GM19372 (cell line): ENCODE measurements at regions not wholly inside any gene's neighbourhood (a gene's known extent, or its start where the extent isn't known, plus 50 kb on each side); places are given as distances from the start of the nearest gene placed in this dataset.
"Not testable (repeated sequence)": the region's sequence is repeated elsewhere in the genome, so short reads cannot be mapped to it uniquely, and the experiment has no call there.

Source experiments
- ATAC-seq: cut with Tn5 transposase; IDR thresholded peaks from one replicate; pipeline ENCODE4 v1.9.1; 2021; ENCODE audit warnings: mild to moderate bottlenecking, low read depth, moderate library complexity; ENCODE audit not compliant: unreplicated experiment

DNA sequence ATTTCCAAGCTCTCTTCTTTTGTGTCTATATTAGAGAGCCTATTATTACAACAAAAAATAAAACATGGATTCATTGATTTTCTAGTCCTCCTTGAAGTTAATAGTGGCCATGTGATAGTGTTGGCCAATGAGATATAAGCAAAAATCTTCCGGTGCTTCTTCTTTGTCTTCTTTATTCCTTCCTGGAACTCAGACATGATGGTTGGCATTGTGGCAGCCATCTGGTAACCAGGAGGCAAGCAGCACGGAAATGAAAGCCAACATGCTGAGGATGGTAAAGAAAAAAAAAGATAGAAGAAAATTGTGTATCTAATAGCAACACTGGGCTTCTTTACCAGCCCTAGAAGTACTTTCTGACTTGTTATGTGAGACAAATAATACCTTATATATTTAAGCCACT lies 50.8 kb upstream of the SEL1L start:
- no peak for ATAC-seq

DNA sequence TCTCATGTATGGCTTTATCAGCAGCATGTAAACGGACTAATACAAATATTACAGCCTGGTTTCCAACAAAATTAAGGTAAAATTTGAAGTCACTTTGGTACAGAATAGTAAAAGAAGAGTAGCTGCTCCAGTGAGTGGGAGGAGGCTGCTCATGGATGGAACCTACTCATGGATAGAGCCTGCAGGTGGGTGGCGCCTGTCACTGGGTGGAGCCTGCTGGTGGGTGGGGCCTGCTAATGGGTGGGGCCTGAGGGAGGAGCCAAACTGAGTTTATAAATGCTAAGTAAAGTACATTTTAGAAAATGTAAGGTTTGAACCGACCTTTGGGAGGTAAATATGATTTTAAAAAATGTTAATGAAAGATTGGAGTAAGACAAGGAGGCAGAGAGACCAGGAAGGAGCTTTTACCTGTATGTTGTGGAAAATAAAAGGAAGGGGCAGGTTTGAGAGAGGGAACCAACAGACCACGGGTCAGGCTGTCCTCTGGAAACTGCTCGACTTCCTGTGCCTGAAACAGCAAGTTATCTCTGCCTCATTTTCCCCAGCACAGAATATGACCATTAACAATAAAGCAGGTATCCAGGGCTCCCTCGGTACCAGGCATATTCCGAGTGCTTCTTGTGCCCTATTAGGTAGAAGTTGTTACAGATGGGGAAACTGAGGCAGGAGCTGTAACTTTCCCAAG lies 55.9 kb upstream of the SEL1L start:
- no peak for ATAC-seq

DNA sequence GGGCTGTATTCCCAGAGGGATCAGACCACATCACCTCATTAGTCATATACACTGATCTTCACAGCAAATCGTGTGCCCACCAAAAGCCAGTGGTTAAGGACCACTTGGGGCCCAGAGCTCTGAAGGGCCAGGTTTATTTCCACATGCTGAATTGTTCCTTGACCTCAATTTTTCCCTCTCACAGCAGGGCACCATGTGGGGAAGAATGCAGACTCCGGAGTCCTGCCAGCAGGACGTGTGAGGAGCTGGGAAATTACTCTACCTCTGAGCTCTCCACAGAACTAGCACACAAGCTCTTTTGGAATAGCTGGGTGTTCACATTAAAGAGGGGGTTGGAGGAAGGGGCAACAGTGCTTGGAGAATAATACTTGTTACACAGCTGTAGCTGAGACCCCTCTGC lies 57.6 kb upstream of the SEL1L start:
- no peak for ATAC-seq

DNA sequence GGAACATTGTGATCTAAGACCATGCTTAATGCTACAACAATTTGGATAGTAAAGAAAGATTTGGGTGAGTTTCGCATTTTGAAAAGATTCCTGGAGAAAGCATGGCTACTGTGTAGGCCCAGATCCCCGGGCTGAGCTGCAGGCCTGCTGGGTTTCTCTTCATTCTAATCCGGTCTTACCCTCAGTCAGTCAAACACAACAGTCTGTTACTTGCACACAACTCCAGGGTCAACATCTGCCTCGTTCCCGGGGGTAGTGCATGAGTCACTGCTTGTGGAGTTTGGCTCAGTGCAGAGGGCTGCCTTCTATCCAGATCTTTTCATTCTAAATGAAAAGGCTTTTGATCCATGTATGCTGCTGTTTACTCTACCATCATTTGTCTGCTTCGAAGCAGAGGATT lies 60.4 kb upstream of the SEL1L start:
- ATAC-seq = no peak

DNA sequence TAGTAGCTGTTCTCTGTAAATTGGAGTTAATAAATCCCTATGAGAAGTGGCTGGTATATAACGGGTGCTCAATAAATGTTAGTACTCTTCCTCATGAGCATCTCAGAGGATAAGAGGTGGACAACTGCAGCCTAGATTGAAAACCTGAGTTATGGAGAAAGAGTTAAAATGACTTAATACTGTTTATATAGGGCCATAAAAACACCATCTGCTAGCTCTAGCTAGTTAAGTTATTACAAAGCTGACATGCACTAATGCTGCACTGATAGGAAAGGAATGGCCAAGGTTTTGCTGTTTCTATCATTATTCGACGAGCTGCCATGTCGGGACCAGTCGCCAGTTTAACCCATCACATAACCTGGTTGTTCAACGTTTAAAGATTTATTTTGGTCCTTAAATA lies 72.0 kb upstream of the SEL1L start:
- no peak for ATAC-seq

DNA sequence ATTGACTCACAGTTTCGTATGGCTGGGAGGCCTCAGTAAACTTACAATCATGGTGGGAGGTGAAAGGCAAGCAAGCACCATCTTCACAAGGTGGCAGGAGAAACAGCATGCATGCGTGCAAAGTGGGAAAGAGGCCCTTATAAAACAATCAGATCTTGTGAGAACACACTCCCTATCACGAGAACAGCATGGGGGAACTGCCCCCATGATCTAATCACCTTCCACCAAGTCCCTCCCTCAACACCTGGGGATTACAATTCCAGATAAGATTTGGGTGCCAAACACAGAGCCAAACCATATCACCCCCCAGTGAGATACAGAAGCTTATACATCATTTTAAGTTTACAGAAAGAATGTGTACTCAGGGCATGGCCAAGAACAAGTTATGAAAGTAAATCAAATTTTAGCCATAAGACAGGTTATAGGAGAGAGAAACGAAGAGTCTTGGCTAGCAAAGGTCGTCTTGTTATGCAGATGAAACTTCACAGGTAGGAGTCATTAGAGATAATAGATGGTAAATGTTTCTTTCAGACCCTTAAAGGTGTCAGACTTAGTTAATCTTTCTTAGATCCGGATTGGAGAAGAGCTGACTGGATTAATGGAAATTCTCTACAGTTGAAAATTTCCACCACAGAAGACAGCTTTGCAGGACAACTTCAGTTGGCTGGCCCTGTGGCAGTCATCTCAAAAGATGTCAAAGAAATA lies 79.8 kb upstream of the SEL1L start:
- no peak for ATAC-seq

DNA sequence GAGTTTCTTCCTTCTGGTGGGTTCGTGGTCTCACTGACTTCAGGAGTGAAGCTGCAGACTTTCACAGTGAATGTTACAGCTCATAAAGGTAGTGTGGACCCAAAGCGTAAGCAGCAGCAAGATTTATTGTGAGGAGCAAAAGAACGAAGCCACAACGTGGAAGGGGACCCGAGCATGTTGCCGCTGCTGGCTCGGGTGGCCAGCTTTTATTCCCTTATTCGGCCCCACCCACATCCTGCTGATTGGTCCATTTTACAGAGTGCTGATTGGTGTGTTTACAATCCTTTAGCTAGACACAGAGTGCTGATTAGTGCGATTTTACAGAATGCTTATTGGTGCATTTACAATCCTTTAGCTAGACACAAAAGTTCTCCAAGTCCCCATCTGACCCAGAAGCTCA lies 80.6 kb upstream of the SEL1L start:
- not testable (repeated sequence) for ATAC-seq

DNA sequence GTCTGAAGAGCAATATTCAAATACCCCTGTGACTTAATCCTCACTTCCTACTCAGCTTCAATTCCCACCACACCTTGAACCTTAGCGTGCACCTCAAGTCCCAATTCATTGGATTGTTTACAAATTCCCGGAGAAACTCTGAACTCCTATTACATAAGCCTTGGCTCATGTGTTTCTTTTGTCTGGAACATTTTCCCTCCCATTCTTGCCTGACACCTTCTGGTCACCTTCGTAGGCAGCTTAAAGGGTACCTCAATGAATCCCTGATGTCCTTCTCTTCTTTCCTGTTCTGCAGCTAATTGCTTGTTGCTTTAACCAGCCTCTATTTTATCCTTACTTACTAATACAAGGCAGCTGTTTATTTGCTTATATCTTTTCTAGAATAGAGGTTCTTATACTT lies 85.0 kb upstream of the SEL1L start:
- no peak for ATAC-seq

DNA sequence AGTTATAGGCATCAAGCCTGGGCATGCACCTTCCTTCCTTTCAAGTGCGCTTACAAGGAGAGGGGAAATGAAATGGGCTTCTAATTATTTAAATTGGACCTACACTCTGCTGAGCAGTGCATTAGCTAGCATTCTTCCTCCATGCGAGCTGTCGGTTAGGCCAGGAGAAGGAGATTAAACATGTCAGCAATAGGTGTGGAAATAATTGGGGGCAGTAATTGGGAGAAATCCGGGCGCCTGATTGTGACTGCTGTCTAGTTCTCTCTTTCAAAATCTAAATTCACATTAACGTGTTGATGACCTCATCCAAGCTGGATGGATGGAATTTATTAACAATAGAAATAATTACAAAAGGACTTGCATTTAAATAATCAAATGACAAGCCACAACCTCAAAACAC lies 86.2 kb upstream of the SEL1L start:
- ATAC-seq = no peak

DNA sequence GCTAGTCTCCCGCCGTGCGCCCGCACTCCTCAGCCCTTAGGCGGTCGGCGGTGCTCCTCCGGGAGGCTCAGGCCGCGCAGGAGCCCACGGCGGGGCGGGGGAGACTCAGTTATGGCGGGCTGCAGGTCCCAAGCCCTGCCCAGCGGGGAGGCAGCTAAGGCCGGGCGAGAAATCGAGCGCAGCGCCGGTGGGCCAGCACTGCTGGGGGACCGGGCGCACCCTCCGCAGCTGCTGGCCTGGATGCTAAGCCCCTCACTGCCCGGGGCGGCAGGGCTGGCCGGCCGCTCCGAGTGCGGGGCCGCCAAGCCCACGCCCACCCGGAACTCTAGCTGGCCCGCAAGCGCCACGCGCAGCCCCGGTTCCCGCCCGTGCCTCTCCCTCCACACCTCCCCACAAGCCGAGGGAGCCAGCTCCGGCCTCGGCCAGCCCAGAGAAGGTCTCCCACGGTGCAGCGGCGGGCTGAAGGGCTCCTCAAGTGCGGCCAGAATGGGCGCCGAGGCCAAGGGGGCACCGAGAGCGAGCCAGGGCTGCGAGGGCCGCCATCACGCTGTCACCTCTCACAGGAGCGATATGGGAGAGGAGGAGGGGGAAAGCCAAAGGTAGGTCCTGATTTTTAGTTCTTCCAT lies 90.2 kb upstream of the SEL1L start:
- not testable (repeated sequence) for ATAC-seq

DNA sequence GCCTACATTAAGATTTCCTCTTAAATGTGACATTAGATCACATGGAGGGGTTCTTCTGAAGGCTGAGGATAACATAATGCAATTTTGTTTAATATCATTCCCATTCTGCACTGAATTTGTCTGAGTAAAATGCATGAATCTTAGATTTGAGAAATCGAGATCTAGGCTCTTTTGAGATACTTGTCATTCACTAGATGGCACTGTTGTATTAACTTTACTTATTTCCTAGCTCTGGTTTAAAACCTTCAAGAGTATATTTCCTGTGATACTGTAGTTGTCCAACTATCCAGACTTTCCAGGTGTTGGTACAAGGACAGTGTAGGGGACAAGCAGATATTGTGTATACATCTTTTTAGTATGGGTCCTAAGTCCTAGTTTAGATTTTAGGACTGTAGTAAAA lies 91.7 kb upstream of the SEL1L start:
- no peak for ATAC-seq

DNA sequence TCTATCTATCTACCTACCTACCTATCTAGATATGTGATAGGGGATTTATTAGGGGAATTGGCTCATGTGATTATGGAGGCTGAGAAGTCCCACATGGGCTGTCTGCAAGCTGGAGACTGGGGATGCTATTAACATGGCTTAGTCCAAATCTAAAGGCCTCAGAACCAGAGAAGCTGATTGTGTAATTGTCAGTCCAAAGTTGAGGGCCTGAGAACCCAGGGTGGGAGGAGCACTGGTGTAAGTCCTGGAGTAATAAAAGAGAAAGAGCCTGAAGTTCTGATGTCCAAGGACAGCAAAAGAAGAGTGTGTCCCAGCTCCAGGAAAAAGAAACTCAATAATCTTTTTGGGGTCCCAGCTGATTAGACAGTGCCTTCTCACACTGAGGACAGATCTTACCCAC lies 98.5 kb upstream of the SEL1L start:
- ATAC-seq = no peak

DNA sequence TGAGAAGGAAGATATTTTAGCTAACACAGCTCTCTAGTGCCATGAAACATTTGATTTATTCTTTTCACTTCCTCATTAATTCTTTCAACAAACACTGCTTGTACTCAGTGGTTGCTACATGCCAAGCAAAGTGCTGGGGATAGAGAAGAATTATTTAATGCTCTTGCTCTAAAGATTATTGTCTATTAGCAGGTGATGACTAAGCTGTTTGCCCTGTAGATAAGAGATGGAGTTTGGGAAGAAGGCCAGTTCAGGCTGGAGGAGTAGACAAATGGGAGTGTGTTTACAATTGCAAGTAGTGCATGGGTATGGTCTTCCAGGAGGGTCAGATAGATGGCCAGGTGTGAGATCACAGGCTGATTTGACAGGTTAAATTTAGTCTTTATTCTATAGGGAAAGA lies 99.8 kb upstream of the SEL1L start:
- no peak for ATAC-seq

DNA sequence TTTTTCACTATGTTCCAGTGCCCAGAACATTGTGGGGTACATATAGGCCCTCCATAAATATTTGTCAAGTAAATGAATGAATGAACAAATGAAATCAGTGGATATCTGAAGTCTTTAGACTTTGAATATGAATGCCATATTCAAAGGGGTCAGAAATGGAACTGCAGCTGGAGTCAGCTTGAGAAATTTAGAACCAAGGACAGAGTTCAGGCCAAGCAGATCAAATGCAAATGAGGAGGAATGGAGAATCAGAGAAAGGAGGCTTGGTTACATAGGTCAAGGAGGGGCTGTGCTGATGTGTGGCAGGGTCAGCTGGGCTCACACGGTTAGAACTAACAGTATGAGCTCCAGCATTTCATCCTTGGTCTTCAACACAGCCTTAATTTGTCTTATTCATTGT lies 104.0 kb upstream of the SEL1L start:
- no peak for ATAC-seq

DNA sequence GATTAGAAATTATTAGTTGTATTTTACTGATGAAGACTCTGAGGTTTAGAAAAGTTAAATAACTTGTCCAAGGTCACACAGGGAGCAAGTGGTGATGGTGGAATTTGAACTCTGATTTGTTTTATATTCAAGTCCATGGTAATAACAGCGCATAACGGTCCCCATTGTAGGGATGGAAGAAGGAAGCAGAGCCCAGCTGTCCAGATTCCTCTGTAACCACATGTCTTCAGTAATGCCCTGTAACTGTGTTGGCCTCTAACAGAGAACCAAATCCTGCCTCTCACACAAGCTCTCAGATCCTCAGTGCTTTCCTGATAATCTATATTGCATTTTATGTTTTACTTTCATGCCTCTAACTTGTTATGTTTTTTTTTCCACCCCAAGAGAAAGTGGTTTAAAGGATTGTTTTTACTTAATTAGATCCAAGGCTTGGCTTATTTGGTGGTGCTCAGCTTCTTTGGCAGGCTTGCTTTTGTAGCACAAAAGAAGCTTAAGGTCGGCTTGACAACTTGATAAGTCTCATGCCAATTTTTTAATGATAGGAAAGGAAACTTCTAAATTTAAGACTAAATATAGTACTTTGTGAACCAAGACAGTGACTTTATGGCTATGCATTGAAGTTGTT lies 105.1 kb upstream of the SEL1L start:
- ATAC-seq = no peak

DNA sequence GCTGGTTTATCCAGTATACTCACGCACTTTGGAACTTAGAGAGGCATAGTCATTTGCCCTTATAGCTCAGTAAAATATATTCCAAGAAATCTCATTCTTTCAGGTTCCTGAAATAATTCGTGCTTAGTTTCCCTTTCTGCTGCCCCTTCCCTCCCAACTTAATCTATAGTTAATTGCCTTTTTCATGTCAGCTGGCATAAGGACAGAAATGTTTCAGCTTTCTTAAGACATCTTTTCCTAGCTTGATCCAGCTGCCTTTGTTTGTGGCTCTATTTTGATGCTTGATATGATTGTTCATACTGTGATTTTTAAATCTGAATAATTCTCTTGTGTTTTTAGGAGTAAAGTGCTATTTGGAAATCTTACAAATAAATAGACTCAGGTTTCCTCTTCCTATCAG lies 120.0 kb upstream of the SEL1L start:
- ATAC-seq = no peak

DNA sequence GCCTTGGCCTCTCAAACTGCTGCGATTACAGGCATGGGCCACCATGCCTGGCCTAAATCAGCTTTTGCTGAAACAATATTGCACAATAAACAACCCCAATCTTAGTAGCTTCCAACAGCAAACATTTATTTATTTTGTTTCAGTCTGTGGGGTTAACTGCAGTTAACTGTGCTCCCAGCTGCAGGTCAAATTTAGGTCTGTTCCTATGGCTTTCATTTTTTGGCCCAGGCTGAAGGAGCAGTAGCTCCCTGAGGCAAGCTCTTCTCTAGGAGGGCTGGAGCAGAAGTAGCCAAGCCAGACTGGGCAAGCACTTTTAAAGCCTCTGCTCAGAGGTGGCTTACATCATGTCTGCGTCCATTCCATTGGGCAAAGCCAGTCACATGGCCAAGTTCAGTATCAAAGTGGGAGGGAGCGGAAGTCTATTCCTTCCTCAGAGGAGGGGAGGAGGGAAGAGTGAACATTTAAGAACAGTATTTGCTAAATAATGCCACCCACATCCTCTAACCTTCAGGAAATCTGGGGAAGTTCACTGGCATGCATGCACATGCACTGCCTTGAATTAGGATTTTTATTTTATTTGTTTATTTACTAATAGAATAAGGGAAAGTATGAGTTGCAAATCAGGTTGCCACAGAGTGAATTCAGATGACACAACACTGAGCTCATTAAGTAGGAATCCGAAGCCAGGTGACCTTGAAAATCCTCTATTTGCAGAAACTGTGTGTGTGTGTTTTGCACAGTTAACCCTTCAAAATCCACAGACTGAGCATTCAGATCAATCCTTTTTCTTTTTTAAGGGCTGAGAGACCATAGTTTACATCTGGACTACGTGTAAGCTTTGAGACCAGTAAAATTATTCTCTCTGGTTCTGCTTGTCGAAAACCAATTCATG lies 122.0 kb upstream of the SEL1L start:
- no peak for ATAC-seq

DNA sequence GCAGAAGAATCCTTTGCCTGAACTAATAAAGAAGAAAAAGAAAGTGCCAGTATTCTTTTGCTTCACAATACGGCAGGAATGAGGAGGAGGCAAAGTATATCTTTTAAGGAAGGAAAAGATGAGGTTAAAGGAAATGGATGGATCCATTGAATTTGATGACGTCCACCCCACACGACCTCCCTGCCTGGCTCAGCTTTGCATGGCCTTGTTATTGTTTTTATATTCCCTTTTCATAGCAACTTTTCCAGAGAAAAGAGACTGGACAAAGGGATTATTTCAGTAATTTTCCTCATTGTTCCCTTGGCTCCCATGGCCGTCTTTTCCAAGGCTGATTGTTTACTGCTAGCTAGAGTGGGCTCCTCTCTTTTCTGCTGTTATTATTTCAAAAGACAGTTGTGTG lies 123.2 kb upstream of the SEL1L start:
- no peak for ATAC-seq

DNA sequence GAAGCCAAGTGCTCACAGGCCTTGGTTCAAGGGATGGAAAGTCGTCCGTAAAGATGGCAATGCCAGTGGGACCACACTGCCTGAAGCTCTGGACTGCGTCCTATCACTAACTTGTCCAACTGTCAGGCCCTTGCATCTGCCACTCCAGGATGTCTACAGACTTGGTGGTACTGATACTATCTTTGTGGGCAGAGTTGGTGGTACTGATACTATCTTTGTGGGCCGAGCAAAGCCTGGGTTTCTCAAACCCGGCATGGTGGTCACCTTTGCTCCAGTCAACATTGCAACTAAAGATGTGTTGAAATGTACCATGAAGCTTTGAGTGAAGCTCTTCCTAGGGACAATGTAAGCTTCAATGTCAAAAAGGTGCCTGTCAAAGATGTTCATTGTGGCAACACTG lies 128.4 kb upstream of the SEL1L start:
- no peak for ATAC-seq

DNA sequence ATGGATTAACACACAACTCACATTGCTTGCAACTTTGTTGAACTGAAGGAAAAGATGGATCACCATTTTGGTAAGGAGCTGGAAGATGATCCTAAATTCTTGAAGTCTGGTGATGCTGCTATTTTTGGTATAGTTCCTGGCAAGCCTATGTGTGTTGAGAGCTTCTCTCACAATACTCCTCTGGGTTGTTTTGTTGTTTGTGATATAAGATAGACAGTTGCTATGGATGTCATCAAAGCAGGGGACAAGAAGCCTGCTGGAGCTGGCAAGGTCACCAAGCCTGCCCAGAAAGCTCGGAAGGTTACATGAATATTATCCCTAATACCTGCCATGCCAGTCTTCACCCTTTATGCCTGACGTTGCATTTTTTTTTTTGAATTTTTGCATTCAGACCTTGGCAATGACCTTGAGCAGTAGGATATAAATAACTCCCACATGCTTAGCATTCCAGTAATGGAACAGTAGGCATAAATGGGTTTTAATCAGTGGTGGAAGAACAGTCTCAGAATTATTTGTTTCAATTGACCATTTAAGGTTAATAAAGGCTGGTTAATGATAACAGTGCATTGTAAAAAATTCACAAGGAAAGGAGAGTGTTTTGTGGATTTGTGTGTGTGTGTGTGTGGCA lies 129.0 kb upstream of the SEL1L start:
- ATAC-seq = no peak
